ENCODE measurements at regions not wholly inside any gene's neighbourhood (a gene's known extent, or its start where the extent isn't known, plus 50 kb on each side); places are given as distances from the start of the nearest gene placed in this dataset.
"Not testable (repeated sequence)": the region's sequence is repeated elsewhere in the genome, so short reads cannot be mapped to it uniquely, and the experiment has no call there.

GRCh38 chr3:191648787-191649186, 187.8 kb downstream of the PYDC2 start:
- no peak for DNase-seq

GRCh38 chr3:191649626-191650025, 188.7 kb downstream of the PYDC2 start:
- no peak for DNase-seq

GRCh38 chr3:191658781-191659419, 197.9 kb downstream of the PYDC2 start:
- not testable (repeated sequence) for DNase-seq

- not testable (repeated sequence) for DNase-seq
These were observed 201.2 kb downstream of the PYDC2 start for GRCh38 chr3:191662150-191662549.

- DNase-seq: no peak
These were observed 220.1 kb downstream of the PYDC2 start for GRCh38 chr3:191680989-191681597.

- no peak for DNase-seq
These were observed 222.0 kb downstream of the PYDC2 start for GRCh38 chr3:191682961-191683360.

- no peak for DNase-seq
These were observed 225.7 kb downstream of the PYDC2 start for GRCh38 chr3:191686626-191687025.

- DNase-seq: no peak
These were observed 227.9 kb downstream of the PYDC2 start for GRCh38 chr3:191688756-191689433.

GRCh38 chr3:191691184-191691583, 230.2 kb downstream of the PYDC2 start:
- not testable (repeated sequence) for DNase-seq

- no peak for DNase-seq
These were observed 234.3 kb downstream of the PYDC2 start for GRCh38 chr3:191695131-191695814.

GRCh38 chr3:191695815-191696153, 234.8 kb downstream of the PYDC2 start:
- DNase-seq: no peak

GRCh38 chr3:191696348-191696747, 235.4 kb downstream of the PYDC2 start:
- no peak for DNase-seq

GRCh38 chr3:191699546-191699945, 238.6 kb downstream of the PYDC2 start:
- no peak for DNase-seq

- DNase-seq: no peak
These were observed 241.2 kb downstream of the PYDC2 start for GRCh38 chr3:191702121-191702520.

GRCh38 chr3:191707817-191708216, 246.9 kb downstream of the PYDC2 start:
- DNase-seq: no peak

GRCh38 chr3:191715585-191715984, 254.6 kb downstream of the PYDC2 start:
- no peak for DNase-seq

GRCh38 chr3:191721390-191721861, 260.5 kb downstream of the PYDC2 start:
- DNase-seq: no peak

- no peak for DNase-seq
These were observed 261.0 kb downstream of the PYDC2 start for GRCh38 chr3:191721990-191722389.

GRCh38 chr3:191727338-191727737, 266.4 kb downstream of the PYDC2 start:
- no peak for DNase-seq

- no peak for DNase-seq
These were observed 267.2 kb downstream of the PYDC2 start for GRCh38 chr3:191728186-191728585.

- DNase-seq: no peak
These were observed 276.8 kb downstream of the PYDC2 start for GRCh38 chr3:191737742-191738141.

GRCh38 chr3:191740712-191741111, 279.7 kb downstream of the PYDC2 start:
- no peak for DNase-seq

- not testable (repeated sequence) for DNase-seq
These were observed 280.9 kb downstream of the PYDC2 start for GRCh38 chr3:191741847-191742350.
